H9 (cell line): ENCODE measurements at regions not wholly inside any gene's neighbourhood (a gene's known extent, or its start where the extent isn't known, plus 50 kb on each side); places are given as distances from the start of the nearest gene placed in this dataset.

ENCODE experiments used
- DNase-seq: peaks from one replicate; pipeline ENCODE4 v3.0.0-alpha.2; 2017
- H2AFZ ChIP-seq: one replicate; pipeline ENCODE4 v1.6.1; 2013; ENCODE audit warnings: mild to moderate bottlenecking, low read length, control low read depth, moderate library complexity
- H2AK5ac ChIP-seq: 2 replicates; pipeline ENCODE4 v1.6.1; 2013; ENCODE audit warnings: low read length, control low read depth, mixed read lengths; ENCODE audit not compliant: insufficient read length
- H2BK120ac ChIP-seq: one replicate; pipeline ENCODE4 v1.6.1; 2013; ENCODE audit warnings: low read depth, mild to moderate bottlenecking, low read length, control low read depth, inconsistent platforms; ENCODE audit not compliant: poor library complexity, severe bottlenecking
- H2BK12ac ChIP-seq: 2 replicates; pipeline ENCODE4 v1.6.1; 2013; ENCODE audit warnings: low read length, control low read depth, mixed read lengths, low read depth; ENCODE audit not compliant: insufficient read length
- H2BK15ac ChIP-seq: 2 replicates; pipeline ENCODE4 v1.6.1; 2013; ENCODE audit warnings: low read depth, low read length, control low read depth
- H2BK20ac ChIP-seq: one replicate; pipeline ENCODE4 v1.6.1; 2013; ENCODE audit warnings: low read depth, mild to moderate bottlenecking, low read length, control low read depth, inconsistent platforms; ENCODE audit not compliant: poor library complexity, severe bottlenecking
- H2BK5ac ChIP-seq: 2 replicates; pipeline ENCODE4 v1.6.1; 2013; ENCODE audit warnings: low read length, control low read depth, mixed read lengths; ENCODE audit not compliant: insufficient read length
- H3K14ac ChIP-seq: 2 replicates; pipeline ENCODE4 v1.6.1; 2013; ENCODE audit warnings: low read length, control low read depth; ENCODE audit not compliant: insufficient read depth
- H3K18ac ChIP-seq: 2 replicates; pipeline ENCODE4 v1.6.1; 2013; ENCODE audit warnings: low read depth, mild to moderate bottlenecking, mixed read lengths, low read length, control low read depth; ENCODE audit not compliant: insufficient read length
- H3K23ac ChIP-seq: 2 replicates; pipeline ENCODE4 v1.6.1; 2013; ENCODE audit warnings: low read length, control low read depth, mixed read lengths, low read depth; ENCODE audit not compliant: insufficient read length
- H3K23me2 ChIP-seq: 2 replicates; pipeline ENCODE4 v1.6.1; 2013; ENCODE audit warnings: low read depth, mild to moderate bottlenecking, mixed read lengths, low read length, control low read depth; ENCODE audit not compliant: insufficient read length, poor library complexity, severe bottlenecking
- H3K27ac ChIP-seq: 2 replicates; pipeline ENCODE4 v1.5.1; 2013; ENCODE audit warnings: low read length, control low read depth, mixed read lengths, low read depth; ENCODE audit not compliant: insufficient read length
- H3K27me3 ChIP-seq: 2 replicates; pipeline ENCODE4 v1.6.1; 2013; ENCODE audit warnings: low read length, control low read depth, inconsistent platforms; ENCODE audit not compliant: insufficient read depth
- H3K4ac ChIP-seq: 2 replicates; pipeline ENCODE4 v1.6.1; 2013; ENCODE audit warnings: low read depth, mild to moderate bottlenecking, control low read depth, inconsistent platforms, low read length, moderate library complexity
- H3K4me1 ChIP-seq: 2 replicates; pipeline ENCODE4 v1.6.1; 2013; ENCODE audit warnings: low read length, control low read depth, inconsistent platforms; ENCODE audit not compliant: insufficient read depth
- H3K4me2 ChIP-seq: 2 replicates; pipeline ENCODE4 v1.6.1; 2013; ENCODE audit warnings: low read length, control low read depth, mixed read lengths; ENCODE audit not compliant: insufficient read length, insufficient read depth
- H3K56ac ChIP-seq: 2 replicates; pipeline ENCODE4 v1.6.1; 2013; ENCODE audit warnings: low read depth, mild to moderate bottlenecking, mixed read lengths, low read length, control low read depth; ENCODE audit not compliant: insufficient read length
- H3K79me1 ChIP-seq: 2 replicates; pipeline ENCODE4 v1.6.1; 2013; ENCODE audit warnings: low read depth, mild to moderate bottlenecking, moderate library complexity, low read length, control low read depth, inconsistent platforms; ENCODE audit not compliant: insufficient read depth, poor library complexity, severe bottlenecking
- H3K79me2 ChIP-seq: 2 replicates; pipeline ENCODE4 v1.6.1; 2013; ENCODE audit warnings: low read length, control low read depth, inconsistent platforms; ENCODE audit not compliant: insufficient read depth
- H3K9ac ChIP-seq: 2 replicates; pipeline ENCODE4 v1.6.1; 2013; ENCODE audit warnings: low read length, control low read depth, mixed read lengths; ENCODE audit not compliant: insufficient read length; ENCODE audit errors: extremely low read depth
- H3K9me3 ChIP-seq: one replicate; pipeline ENCODE4 v1.6.1; 2013; ENCODE audit warnings: low read depth, low read length, inconsistent platforms; ENCODE audit not compliant: control insufficient read depth
- H3T11ph ChIP-seq: one replicate; pipeline ENCODE4 v1.6.1; 2013; ENCODE audit warnings: mild to moderate bottlenecking, low read length, control low read depth, inconsistent platforms
- H4K20me1 ChIP-seq: one replicate; pipeline ENCODE4 v1.6.1; 2013; ENCODE audit not compliant: control insufficient read depth, insufficient read length, insufficient read depth
- H4K5ac ChIP-seq: 2 replicates; pipeline ENCODE4 v1.6.1; 2013; ENCODE audit warnings: low read depth, mild to moderate bottlenecking, mixed read lengths, low read length, control low read depth; ENCODE audit not compliant: insufficient read length
- H4K8ac ChIP-seq: replicated peaks from 2 replicates; pipeline ENCODE4 v1.6.1; 2013; ENCODE audit warnings: low read length, control low read depth, mixed read lengths, low read depth; ENCODE audit not compliant: insufficient read length
- H4K91ac ChIP-seq: 2 replicates; pipeline ENCODE4 v1.6.1; 2013; ENCODE audit warnings: low read depth, mild to moderate bottlenecking, moderate library complexity, mixed read lengths, low read length, control low read depth; ENCODE audit not compliant: insufficient read length
- H3K27ac Mint-ChIP-seq, 3 experiments: 2 replicates in 2 of 3; 3 replicates in 1 of 3; pipeline ENCODE4 v1.8.0; 2020 to 2021; ENCODE audit warnings: mixed read lengths in 3 of 3, mild to moderate bottlenecking in 1 of 3, moderate library complexity in 1 of 3
- H3K27me3 Mint-ChIP-seq: 2 replicates; pipeline ENCODE4 v1.8.0; 2021; ENCODE audit warnings: low read depth, mild to moderate bottlenecking, moderate library complexity, mixed read lengths
- H3K36me3 Mint-ChIP-seq, 3 experiments: 2 replicates in 2 of 3; 3 replicates in 1 of 3; pipeline ENCODE4 v1.8.0; 2020 to 2021; ENCODE audit warnings: low read depth in 3 of 3, mixed read lengths in 3 of 3; ENCODE audit not compliant: insufficient read depth in 1 of 3
- H3K4me1 Mint-ChIP-seq, 2 experiments: 2 replicates each; pipeline ENCODE4 v1.8.0; 2020; ENCODE audit warnings: mixed read lengths in 2 of 2
- H3K4me3 Mint-ChIP-seq, 2 experiments: 2 replicates in 1 of 2; 3 replicates in 1 of 2; pipeline ENCODE4 v1.8.0; 2020 to 2021; ENCODE audit warnings: mild to moderate bottlenecking in 2 of 2, mixed read lengths in 2 of 2, moderate library complexity in 1 of 2
- H3K9me3 Mint-ChIP-seq, 2 experiments: 2 replicates in 1 of 2; 3 replicates in 1 of 2; pipeline ENCODE4 v1.8.0; 2020; ENCODE audit warnings: mild to moderate bottlenecking in 2 of 2, mixed read lengths in 2 of 2, moderate library complexity in 1 of 2
- CTCF ChIP-seq: fragments of 200-600 bp; sonication (generic); conservative IDR thresholded peaks from 3 replicates; pipeline ENCODE4 v1.8.0; 2021; ENCODE audit warnings: antibody characterized with exemption, mild to moderate bottlenecking
- WGBS: extraction: QIAGEN DNeasy Blood & Tissue Kit; methylation state at CpG from one replicate; pipeline ENCODE4 v1.1.7; 2013; ENCODE audit warnings: missing lambda C conversion rate, low lambda C conversion rate, mixed read lengths; ENCODE audit not compliant: insufficient read length; ENCODE audit errors: extremely low coverage; 5-methylcytosine and 5-hydroxymethylcytosine counted together

- H3K56ac ChIP-seq, result no peak overlapping the region
- no peak overlapping the region for H2BK120ac ChIP-seq
- no peak overlapping the region for H3K14ac ChIP-seq
- H3K23ac ChIP-seq, result no peak overlapping the region
- no peaks in the 10 kb centered on the region for H3K79me1 ChIP-seq
- H4K20me1 ChIP-seq, result no peaks in the 10 kb centered on the region
- no peak overlapping the region for H2BK12ac ChIP-seq
- H3K9ac ChIP-seq, result no peak overlapping the region
- no peak overlapping the region for H4K5ac ChIP-seq
- no CpG with 5 or more reads among the region's 4 CpGs for WGBS
- no peak overlapping the region for H4K91ac ChIP-seq
- no peaks in the 10 kb centered on the region for H3K23me2 ChIP-seq
- no peaks in the 10 kb centered on the region for H3K79me2 ChIP-seq
- no peak overlapping the region for H3K4ac ChIP-seq
- H2BK5ac ChIP-seq, result no peak overlapping the region
- H4K8ac ChIP-seq, result no peak overlapping the region
- H3K4me2 ChIP-seq, result no peak overlapping the region
- H2BK20ac ChIP-seq, result no peak overlapping the region
- no peak overlapping the region for H3T11ph ChIP-seq
- no peak overlapping the region for H2BK15ac ChIP-seq
- no peaks in the 10 kb centered on the region for H3K27me3 Mint-ChIP-seq
- H2AK5ac ChIP-seq, result no peak overlapping the region
- H3K4me1 ChIP-seq, result no peaks in the 10 kb centered on the region
- H3K4me1 Mint-ChIP-seq, result peaks cover 0 to 3% of the 10 kb centered on the region in 2 experiments; a peak in 1 of 4 replicates
- H3K4me3 Mint-ChIP-seq, result no peak overlapping the region
- no peaks in the 10 kb centered on the region for H3K9me3 ChIP-seq
- H3K27ac Mint-ChIP-seq, result no peak overlapping the region
- no peak for DNase-seq
- no peak overlapping the region for H3K27ac ChIP-seq
- no peak overlapping the region for H2AFZ ChIP-seq
- no peak overlapping the region for H3K18ac ChIP-seq
- H3K36me3 Mint-ChIP-seq, result no peaks in the 10 kb centered on the region
- no peaks in the 10 kb centered on the region for H3K9me3 Mint-ChIP-seq
- TF ChIP-seq CTCF, result no peak
- no peaks in the 10 kb centered on the region for H3K27me3 ChIP-seq
Measured at GRCh38 chr18:44518091-44518615, 162.5 kb upstream of the SETBP1 start.
